SK-N-SH (cell line): ENCODE measurements at regions not wholly inside any gene's neighbourhood (a gene's known extent, or its start where the extent isn't known, plus 50 kb on each side); places are given as distances from the start of the nearest gene placed in this dataset.

ENCODE experiments used
- CTCF ChIA-PET: fragments of 300-600, 350-600 bp; formaldehyde crosslinking; extraction: SDS; loops from one replicate; lab custom pipeline; 2021; lab: Yijun Ruan, JAX
- POLR2A ChIA-PET: fragments of 350-600 bp; sonication (Branson Sonifier 250); formaldehyde crosslinking; extraction: SDS; loops from one replicate; lab custom pipeline; 2020; ENCODE audit warnings: antibody characterized with exemption, inconsistent platforms; lab: Yijun Ruan, JAX
- DNase-seq: peaks from one replicate; pipeline ENCODE4 v3.0.0; 2012
- H2AFZ ChIP-seq: fragments of 200-600 bp; sonication (generic); 2 replicates; pipeline ENCODE4 v1.8.1; 2016; ENCODE audit warnings: antibody characterized with exemption, mild to moderate bottlenecking, low read depth
- H3F3A ChIP-seq: fragments of 200-600 bp; sonication (generic); replicated peaks from 2 replicates; pipeline ENCODE3; 2016; ENCODE audit warnings: antibody characterized with exemption, mild to moderate bottlenecking; ENCODE audit not compliant: insufficient read depth
- H3K27ac ChIP-seq, 2 experiments: fragments of 200-500 bp in 1 of 2; fragments of 200-600 bp in 1 of 2; sonication (Bioruptor generic) in 1 of 2; sonication (generic), shearing (Covaris generic) in 1 of 2; 2 replicates each; pipeline versions ENCODE4 v1.5.1 to v1.6.1; 2014 to 2016; ENCODE audit warnings: low read depth in 2 of 2, inconsistent platforms in 1 of 2, low read length in 1 of 2, mild to moderate bottlenecking in 1 of 2, mixed read lengths in 1 of 2
- H3K27me3 ChIP-seq: fragments of 200-600 bp; sonication (generic), shearing (Covaris generic); 2 replicates; pipeline ENCODE4 v1.6.1; 2016; ENCODE audit warnings: mixed run types; ENCODE audit not compliant: insufficient read depth
- H3K36me3 ChIP-seq, 2 experiments: fragments of 200-500 bp in 1 of 2; fragments of 200-600 bp in 1 of 2; sonication (Bioruptor generic) in 1 of 2; sonication (generic) in 1 of 2; replicated peaks in 1 of 2; 2 replicates each; pipeline versions ENCODE3 to v1.5.1; 2014 to 2016; ENCODE audit warnings: low read length in 1 of 2, mild to moderate bottlenecking in 1 of 2; ENCODE audit not compliant: insufficient read depth in 2 of 2, control insufficient read depth in 1 of 2
- H3K4me1 ChIP-seq, 2 experiments: fragments of 200-500 bp in 1 of 2; fragments of 200-600 bp in 1 of 2; sonication (Bioruptor generic) in 1 of 2; sonication (generic), shearing (Covaris generic) in 1 of 2; 2 replicates each; pipeline versions ENCODE4 v1.5.1 to v1.6.1; 2014 to 2016; ENCODE audit warnings: low read depth in 1 of 2, low read length in 1 of 2, mixed run types in 1 of 2; ENCODE audit not compliant: insufficient read depth in 2 of 2, control insufficient read depth in 1 of 2
- H3K4me2 ChIP-seq: fragments of 200-600 bp; sonication (generic), shearing (Covaris generic); 2 replicates; pipeline ENCODE4 v1.6.1; 2017; ENCODE audit warnings: mixed run types
- H3K4me3 ChIP-seq, 2 experiments: fragments of 200-500 bp in 1 of 2; fragments of 200-600 bp in 1 of 2; sonication (Bioruptor generic) in 1 of 2; sonication (generic), shearing (Covaris generic) in 1 of 2; 2 replicates each; pipeline versions ENCODE4 v1.5.1 to v1.8.1; 2014 to 2016; ENCODE audit warnings: low read depth in 2 of 2, inconsistent platforms in 1 of 2, low read length in 1 of 2, mild to moderate bottlenecking in 1 of 2, mixed read lengths in 1 of 2, moderate library complexity in 1 of 2
- H3K79me2 ChIP-seq: fragments of 200-600 bp; sonication (generic); 2 replicates; pipeline ENCODE4 v1.8.1; 2017; ENCODE audit warnings: mild to moderate bottlenecking; ENCODE audit not compliant: insufficient read depth
- H3K9ac ChIP-seq: fragments of 200-600 bp; sonication (generic); 2 replicates; pipeline ENCODE4 v1.6.1; 2017; ENCODE audit warnings: mixed run types
- H3K9me2 ChIP-seq: fragments of 200-600 bp; sonication (generic); 2 replicates; pipeline ENCODE4 v1.6.1; 2017; ENCODE audit warnings: mixed run types
- H3K9me3 ChIP-seq: fragments of 200-600 bp; sonication (generic); 2 replicates; pipeline ENCODE4 v1.6.1; 2017; ENCODE audit warnings: mixed run types, mild to moderate bottlenecking, moderate library complexity
- H4K20me1 ChIP-seq: fragments of 200-600 bp; sonication (generic); 2 replicates; pipeline ENCODE4 v1.6.1; 2017; ENCODE audit warnings: mild to moderate bottlenecking, mixed run types; ENCODE audit not compliant: insufficient read depth
- CHD2 ChIP-seq: fragments of 150-350 bp; IDR thresholded peaks from 2 replicates; pipeline ENCODE4 v1.6.1; 2018; ENCODE audit warnings: low read length; ENCODE audit not compliant: partially characterized antibody
- CTCF ChIP-seq: fragments of 200-600 bp; sonication (generic); IDR thresholded peaks from 2 replicates; pipeline ENCODE4 v1.6.1; 2017; ENCODE audit warnings: antibody characterized with exemption, mild to moderate bottlenecking, moderate library complexity
- ELF1 ChIP-seq: IDR thresholded peaks from 2 replicates; pipeline ENCODE4 v1.4.0; 2012
- EZH2phosphoT487 ChIP-seq: fragments of 200-600 bp; sonication (generic); IDR thresholded peaks from 2 replicates; pipeline ENCODE4 v1.6.1; 2017; ENCODE audit warnings: low read depth, mixed run types, mild to moderate bottlenecking, antibody characterized with exemption, moderate library complexity, borderline replicate concordance
- FOXM1 ChIP-seq: IDR thresholded peaks from 2 replicates; pipeline ENCODE4 v1.4.0; 2012; ENCODE audit warnings: low read depth, mild to moderate bottlenecking
- IRF3 ChIP-seq: fragments of 150-350 bp; IDR thresholded peaks from 2 replicates; pipeline ENCODE4 v1.6.1; 2016; ENCODE audit warnings: mild to moderate bottlenecking, low read depth, low read length
- JUND ChIP-seq: IDR thresholded peaks from 2 replicates; pipeline ENCODE4 v1.4.0; 2012
- MEF2A ChIP-seq: IDR thresholded peaks from 2 replicates; pipeline ENCODE4 v1.4.0; 2012; ENCODE audit warnings: low read depth, borderline replicate concordance
- MXI1 ChIP-seq: IDR thresholded peaks from 2 replicates; pipeline ENCODE4 v1.6.1; 2012; ENCODE audit warnings: mild to moderate bottlenecking, low read depth, low read length, improper control_type of control experiment
- NFIC ChIP-seq: IDR thresholded peaks from 2 replicates; pipeline ENCODE4 v1.4.0; 2012; ENCODE audit warnings: borderline replicate concordance
- NRF1 ChIP-seq: IDR thresholded peaks from 2 replicates; pipeline ENCODE4 v1.6.1; 2012; ENCODE audit warnings: low read depth, mild to moderate bottlenecking, low read length
- RAD21 ChIP-seq: IDR thresholded peaks from 2 replicates; pipeline ENCODE4 v1.6.1; 2012; ENCODE audit warnings: mild to moderate bottlenecking, low read length
- REST ChIP-seq: IDR thresholded peaks from 2 replicates; pipeline ENCODE4 v1.6.1; 2012; ENCODE audit warnings: mild to moderate bottlenecking, low read depth, low read length, moderate library complexity
- RFX5 ChIP-seq: IDR thresholded peaks from 2 replicates; pipeline ENCODE4 v1.6.1; 2012; ENCODE audit warnings: mild to moderate bottlenecking, improper control_type of control experiment, low read length
- SIN3A ChIP-seq: IDR thresholded peaks from 2 replicates; pipeline ENCODE4 v1.6.1; 2012; ENCODE audit warnings: low read depth, mild to moderate bottlenecking, low read length, moderate library complexity, borderline replicate concordance
- SMC3 ChIP-seq: IDR thresholded peaks from 2 replicates; pipeline ENCODE4 v1.6.1; 2012; ENCODE audit warnings: low read depth, low read length, improper control_type of control experiment
- TAF1 ChIP-seq: IDR thresholded peaks from 2 replicates; pipeline ENCODE4 v1.6.1; 2012; ENCODE audit warnings: low read depth, mild to moderate bottlenecking, low read length, moderate library complexity, borderline replicate concordance
- TCF12 ChIP-seq: IDR thresholded peaks from 2 replicates; pipeline ENCODE4 v1.4.0; 2012
- WGBS: methylation state at CpG from one replicate; pipeline ENCODE4 v1.1.6; 2017; ENCODE audit warnings: low lambda C conversion rate; 5-methylcytosine and 5-hydroxymethylcytosine counted together
- TF ChIP-seq, protein P1 (sequence below): IDR thresholded peaks from 2 replicates; pipeline ENCODE4 v1.4.0; 2012; ENCODE audit warnings: low read depth, borderline replicate concordance

- POLR2A ChIA-PET: no interaction called here
- Histone ChIP-seq H3K9me2 (no peaks in the 10 kb centered on the region), H3K4me2 (no peak overlapping the region), H3F3A (no peaks in the 10 kb centered on the region), H3K27me3 (no peaks in the 10 kb centered on the region), H3K4me3 (no peak overlapping the region), H3K36me3 (no peaks in the 10 kb centered on the region), H3K79me2 (no peaks in the 10 kb centered on the region)
- no peak for TF ChIP-seq TAF1
- no peak for TF ChIP-seq NRF1
- TF ChIP-seq REST: no peak
- no peak for TF ChIP-seq MXI1
- TF ChIP-seq JUND: no peak
- TF ChIP-seq FOXM1: no peak
- no peak for TF ChIP-seq EZH2phosphoT487
- TF ChIP-seq RAD21: no peak
- TF ChIP-seq CHD2: no peak
- no peak for TF ChIP-seq SMC3
- TF ChIP-seq TCF12: no peak
- no peak for TF ChIP-seq RFX5
- TF ChIP-seq MEF2A: no peak
- no peak for TF ChIP-seq NFIC
- TF ChIP-seq SIN3A: no peak
- TF ChIP-seq, protein P1, sequence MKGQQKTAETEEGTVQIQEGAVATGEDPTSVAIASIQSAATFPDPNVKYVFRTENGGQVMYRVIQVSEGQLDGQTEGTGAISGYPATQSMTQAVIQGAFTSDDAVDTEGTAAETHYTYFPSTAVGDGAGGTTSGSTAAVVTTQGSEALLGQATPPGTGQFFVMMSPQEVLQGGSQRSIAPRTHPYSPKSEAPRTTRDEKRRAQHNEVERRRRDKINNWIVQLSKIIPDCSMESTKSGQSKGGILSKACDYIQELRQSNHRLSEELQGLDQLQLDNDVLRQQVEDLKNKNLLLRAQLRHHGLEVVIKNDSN: no peak
- TF ChIP-seq CTCF: no peak
- no peak for TF ChIP-seq ELF1
- TF ChIP-seq IRF3: no peak
- TF ChIP-seq, all 33 proteins: peak for 0
- Histone ChIP-seq H3K9me3 (no peaks in the 10 kb centered on the region), H2AFZ (no peak overlapping the region), H3K9ac (no peak overlapping the region), H3K27ac (no peak overlapping the region), H4K20me1 (no peaks in the 10 kb centered on the region), H3K4me1 (no peaks in the 10 kb centered on the region)
- DNase-seq: no peak
- CTCF ChIA-PET: no interaction called here
- 37% methylated on average over 23 of the region's 23 CpGs for WGBS
Observed at GRCh38 chrX:1914606-1915365, 299.9 kb downstream of the ASMT start.
